ENCODE measurements at regions not wholly inside any gene's neighbourhood (a gene's known extent, or its start where the extent isn't known, plus 50 kb on each side); places are given as distances from the start of the nearest gene placed in this dataset.

GRCh38 chr17:77325577-77326075, 184.9 kb downstream of the SEC14L1 start:
- Histone ChIP-seq H3K79me1 (ENCODE audit: low read length) (peaks cover 12% of the 10 kb centered on the region), H3K79me2 (ENCODE audit: control insufficient read depth, insufficient read depth, low read length) (peaks cover 7% of the 10 kb centered on the region), H3K4ac (ENCODE audit: low read depth, low read length) (no peak overlapping the region), H4K5ac (ENCODE audit: low read length) (no peak overlapping the region), H3K18ac (ENCODE audit: low read length) (no peak overlapping the region), H2BK5ac (ENCODE audit: low read length) (no peak overlapping the region), H3K27ac (ENCODE audit: low read depth, low read length) (no peak overlapping the region), H3K27me3 (ENCODE audit: insufficient read depth, low read length, poor library complexity) (no peaks in the 10 kb centered on the region), H3K56ac (ENCODE audit: low read length) (peak overlapping the region; percentile 25), H3K9ac (ENCODE audit: low read length) (no peak overlapping the region), H2AK5ac (ENCODE audit: low read length) (no peak overlapping the region), H3K4me1 (ENCODE audit: control insufficient read depth, low read depth, low read length) (peaks cover 3% of the 10 kb centered on the region), H3K23ac (ENCODE audit: low read length) (no peak overlapping the region), H2BK15ac (replicated peaks; ENCODE audit: low read depth) (no peak overlapping the region), H3K4me2 (ENCODE audit: low read length) (no peak overlapping the region), H3K36me3 (ENCODE audit: control insufficient read depth, insufficient read depth, low read length) (no peaks in the 10 kb centered on the region), H4K8ac (ENCODE audit: low read depth, low read length) (no peak overlapping the region), H2BK120ac (ENCODE audit: low read depth, low read length) (no peak overlapping the region), H3K4me3 (ENCODE audit: low read length) (no peak overlapping the region)
- DNase-seq, result no peak
- no CpG with 5 or more reads among the region's 8 CpGs for WGBS (ENCODE audit: extremely low coverage, insufficient coverage, low lambda C conversion rate)

DNA sequence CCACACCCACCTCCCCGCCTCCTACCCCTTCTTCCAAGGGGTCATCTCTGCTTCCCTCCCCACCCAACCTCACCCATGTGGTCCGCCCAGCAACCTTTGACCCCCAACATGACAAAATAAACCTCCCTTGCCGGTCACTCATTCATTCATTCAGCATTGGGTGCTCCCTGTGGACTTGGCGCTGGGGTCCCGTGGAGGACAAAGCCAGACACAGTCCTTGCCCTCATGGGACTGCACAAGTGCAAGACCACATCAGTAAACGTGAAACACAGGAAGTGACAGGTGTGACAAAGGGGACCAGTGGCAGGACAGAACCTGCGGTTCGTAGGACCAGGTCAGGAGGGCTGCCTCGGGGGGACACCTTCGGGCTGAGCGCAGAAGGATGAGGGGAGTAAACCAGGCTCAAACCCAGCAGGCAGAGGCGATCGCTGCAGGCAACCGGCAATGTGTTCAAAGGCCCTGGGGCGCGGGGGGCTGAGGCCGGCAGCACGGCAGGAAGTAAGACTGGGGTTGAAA, 185.4 kb downstream of the SEC14L1 start:
- H4K5ac ChIP-seq (ENCODE audit: low read length), result no peak overlapping the region
- WGBS (ENCODE audit: extremely low coverage, insufficient coverage, low lambda C conversion rate), result no CpG with 5 or more reads among the region's 18 CpGs
- no peak overlapping the region for H4K8ac ChIP-seq (ENCODE audit: low read depth, low read length)
- H3K79me2 ChIP-seq (ENCODE audit: control insufficient read depth, insufficient read depth, low read length), result peaks cover 7% of the 10 kb centered on the region
- no peak overlapping the region for H3K4me2 ChIP-seq (ENCODE audit: low read length)
- no peak overlapping the region for H3K56ac ChIP-seq (ENCODE audit: low read length)
- H3K4ac ChIP-seq (ENCODE audit: low read depth, low read length), result no peak overlapping the region
- H3K27me3 ChIP-seq (ENCODE audit: insufficient read depth, low read length, poor library complexity), result no peaks in the 10 kb centered on the region
- no peaks in the 10 kb centered on the region for H3K36me3 ChIP-seq (ENCODE audit: control insufficient read depth, insufficient read depth, low read length)
- no peak overlapping the region for H2BK5ac ChIP-seq (ENCODE audit: low read length)
- no peak overlapping the region for H2BK120ac ChIP-seq (ENCODE audit: low read depth, low read length)
- H3K4me1 ChIP-seq (ENCODE audit: control insufficient read depth, low read depth, low read length), result peaks cover 3% of the 10 kb centered on the region
- peaks cover 10% of the 10 kb centered on the region for H3K79me1 ChIP-seq (ENCODE audit: low read length)
- H3K27ac ChIP-seq (ENCODE audit: low read depth, low read length), result no peak overlapping the region
- no peak for DNase-seq
- H3K9ac ChIP-seq (ENCODE audit: low read length), result no peak overlapping the region
- no peak overlapping the region for H3K18ac ChIP-seq (ENCODE audit: low read length)
- H3K4me3 ChIP-seq (ENCODE audit: low read length), result no peak overlapping the region
- H3K23ac ChIP-seq (ENCODE audit: low read length), result no peak overlapping the region
- no peak overlapping the region for H2BK15ac ChIP-seq (replicated peaks; ENCODE audit: low read depth)
- no peak overlapping the region for H2AK5ac ChIP-seq (ENCODE audit: low read length)

DNA sequence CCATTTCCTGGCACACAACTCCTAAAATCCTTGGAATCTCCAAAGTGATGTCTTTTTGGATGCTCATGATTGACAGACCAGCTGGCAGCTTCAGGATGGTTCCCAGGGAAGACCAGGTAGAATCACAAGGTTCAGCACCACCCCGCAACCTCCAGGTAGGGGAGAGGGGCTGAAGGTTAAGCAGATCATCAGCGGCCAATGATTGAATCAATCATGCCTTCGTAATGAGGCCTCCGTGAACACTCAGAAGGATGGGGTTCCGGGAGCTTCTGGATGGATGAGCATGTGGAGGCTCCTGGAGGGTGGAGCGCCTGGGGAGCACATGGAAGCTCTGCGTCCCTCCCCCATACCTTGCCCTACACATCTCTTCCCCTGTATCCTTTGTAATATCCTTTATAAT, 185.9 kb downstream of the SEC14L1 start:
- Histone ChIP-seq H2BK15ac (replicated peaks; ENCODE audit: low read depth) (no peak overlapping the region), H4K8ac (ENCODE audit: low read depth, low read length) (no peak overlapping the region), H3K4me2 (ENCODE audit: low read length) (no peak overlapping the region), H3K4ac (ENCODE audit: low read depth, low read length) (no peak overlapping the region), H3K27me3 (ENCODE audit: insufficient read depth, low read length, poor library complexity) (no peaks in the 10 kb centered on the region), H3K79me2 (ENCODE audit: control insufficient read depth, insufficient read depth, low read length) (peaks cover 7% of the 10 kb centered on the region), H3K9ac (ENCODE audit: low read length) (no peak overlapping the region), H3K23ac (ENCODE audit: low read length) (no peak overlapping the region), H4K5ac (ENCODE audit: low read length) (no peak overlapping the region), H2BK5ac (ENCODE audit: low read length) (no peak overlapping the region), H2BK120ac (ENCODE audit: low read depth, low read length) (no peak overlapping the region), H2AK5ac (ENCODE audit: low read length) (no peak overlapping the region), H3K4me1 (ENCODE audit: control insufficient read depth, low read depth, low read length) (peaks cover 3% of the 10 kb centered on the region), H3K36me3 (ENCODE audit: control insufficient read depth, insufficient read depth, low read length) (no peaks in the 10 kb centered on the region), H3K56ac (ENCODE audit: low read length) (no peak overlapping the region), H3K79me1 (ENCODE audit: low read length) (peaks cover 10% of the 10 kb centered on the region), H3K27ac (ENCODE audit: low read depth, low read length) (no peak overlapping the region), H3K4me3 (ENCODE audit: low read length) (no peak overlapping the region), H3K18ac (ENCODE audit: low read length) (no peak overlapping the region)
- no CpG with 5 or more reads among the region's 7 CpGs for WGBS (ENCODE audit: extremely low coverage, insufficient coverage, low lambda C conversion rate)
- no peak for DNase-seq

GRCh38 chr17:77327181-77327565, 186.4 kb downstream of the SEC14L1 start:
- Histone ChIP-seq H3K4me3 (ENCODE audit: low read length) (no peak overlapping the region), H3K27ac (ENCODE audit: low read depth, low read length) (no peak overlapping the region), H3K79me2 (ENCODE audit: control insufficient read depth, insufficient read depth, low read length) (peaks cover 7% of the 10 kb centered on the region), H3K36me3 (ENCODE audit: control insufficient read depth, insufficient read depth, low read length) (no peaks in the 10 kb centered on the region), H3K4me1 (ENCODE audit: control insufficient read depth, low read depth, low read length) (peaks cover 3% of the 10 kb centered on the region), H3K4ac (ENCODE audit: low read depth, low read length) (no peak overlapping the region), H3K56ac (ENCODE audit: low read length) (no peak overlapping the region), H4K5ac (ENCODE audit: low read length) (no peak overlapping the region), H2BK15ac (replicated peaks; ENCODE audit: low read depth) (no peak overlapping the region), H3K4me2 (ENCODE audit: low read length) (no peak overlapping the region), H3K18ac (ENCODE audit: low read length) (no peak overlapping the region), H3K9ac (ENCODE audit: low read length) (no peak overlapping the region), H3K27me3 (ENCODE audit: insufficient read depth, low read length, poor library complexity) (no peaks in the 10 kb centered on the region), H2BK120ac (ENCODE audit: low read depth, low read length) (no peak overlapping the region), H4K8ac (ENCODE audit: low read depth, low read length) (no peak overlapping the region), H2BK5ac (ENCODE audit: low read length) (no peak overlapping the region), H3K79me1 (ENCODE audit: low read length) (peaks cover 10% of the 10 kb centered on the region), H2AK5ac (ENCODE audit: low read length) (no peak overlapping the region), H3K23ac (ENCODE audit: low read length) (no peak overlapping the region)
- WGBS (ENCODE audit: extremely low coverage, insufficient coverage, low lambda C conversion rate), result no CpG with 5 or more reads among the region's 11 CpGs
- no peak for DNase-seq

DNA sequence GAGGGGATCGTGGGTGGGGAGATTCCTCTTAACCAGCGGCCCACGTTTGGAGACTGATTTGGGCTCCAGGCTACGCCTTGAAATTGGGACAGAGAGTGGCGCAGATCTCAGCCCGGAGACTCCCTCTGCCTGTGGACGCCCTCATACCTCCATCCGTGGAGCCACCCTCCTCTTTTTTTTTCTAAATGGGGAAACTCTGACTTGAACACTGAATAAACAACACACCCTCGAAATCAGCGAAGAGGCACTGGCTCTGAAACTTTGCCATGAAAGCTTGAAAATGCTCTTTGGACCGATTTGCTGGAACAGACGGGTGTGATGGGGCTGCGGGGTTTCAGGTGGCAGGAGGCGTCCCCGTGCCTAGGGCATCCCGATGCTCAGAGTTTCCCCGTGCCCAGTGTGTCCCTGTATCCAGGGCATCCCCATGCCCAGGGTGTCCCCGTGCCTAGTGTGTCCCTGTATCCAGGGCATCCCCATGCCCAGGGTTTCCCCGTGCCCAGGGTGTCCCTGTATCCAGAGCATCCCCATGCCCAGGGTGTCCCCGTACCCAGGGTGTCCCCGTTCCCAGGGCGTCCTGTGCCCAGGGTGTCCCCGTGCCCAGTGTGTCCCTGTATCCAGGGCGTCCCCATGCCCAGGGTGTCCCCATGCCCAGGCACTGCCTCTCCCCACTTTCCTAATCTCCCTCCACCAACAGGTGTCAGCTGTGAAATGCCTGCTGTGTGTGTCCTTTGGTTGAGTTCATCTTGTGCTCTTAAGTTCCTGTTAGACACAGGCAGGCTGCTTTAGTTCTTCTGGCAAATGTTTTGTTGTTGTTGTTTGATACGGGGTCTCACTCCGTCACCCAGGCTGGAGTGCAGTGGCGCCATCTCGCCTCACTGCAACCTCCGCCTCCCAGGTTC, 187.0 kb downstream of the SEC14L1 start:
- no CpG with 5 or more reads among the region's 29 CpGs for WGBS (ENCODE audit: extremely low coverage, insufficient coverage, low lambda C conversion rate)
- H3K4ac ChIP-seq (ENCODE audit: low read depth, low read length), result no peak overlapping the region
- peaks cover under 1% of the 10 kb centered on the region for H3K4me1 ChIP-seq (ENCODE audit: control insufficient read depth, low read depth, low read length)
- no peak overlapping the region for H2BK120ac ChIP-seq (ENCODE audit: low read depth, low read length)
- H3K9ac ChIP-seq (ENCODE audit: low read length), result no peak overlapping the region
- H3K27ac ChIP-seq (ENCODE audit: low read depth, low read length), result no peak overlapping the region
- peaks cover 5% of the 10 kb centered on the region for H3K79me2 ChIP-seq (ENCODE audit: control insufficient read depth, insufficient read depth, low read length)
- no peak overlapping the region for H3K23ac ChIP-seq (ENCODE audit: low read length)
- DNase-seq, result no peak
- no peak overlapping the region for H2AK5ac ChIP-seq (ENCODE audit: low read length)
- peaks cover 7% of the 10 kb centered on the region for H3K79me1 ChIP-seq (ENCODE audit: low read length)
- no peak overlapping the region for H4K8ac ChIP-seq (ENCODE audit: low read depth, low read length)
- H2BK5ac ChIP-seq (ENCODE audit: low read length), result no peak overlapping the region
- H3K36me3 ChIP-seq (ENCODE audit: control insufficient read depth, insufficient read depth, low read length), result no peaks in the 10 kb centered on the region
- no peak overlapping the region for H3K4me3 ChIP-seq (ENCODE audit: low read length)
- H3K4me2 ChIP-seq (ENCODE audit: low read length), result no peak overlapping the region
- no peaks in the 10 kb centered on the region for H3K27me3 ChIP-seq (ENCODE audit: insufficient read depth, low read length, poor library complexity)
- no peak overlapping the region for H3K18ac ChIP-seq (ENCODE audit: low read length)
- H2BK15ac ChIP-seq (replicated peaks; ENCODE audit: low read depth), result no peak overlapping the region
- no peak overlapping the region for H4K5ac ChIP-seq (ENCODE audit: low read length)
- H3K56ac ChIP-seq (ENCODE audit: low read length), result no peak overlapping the region

All from mesendoderm (in vitro differentiated cells).